ENCODE measurements at regions not wholly inside any gene's neighbourhood (a gene's known extent, or its start where the extent isn't known, plus 50 kb on each side); places are given as distances from the start of the nearest gene placed in this dataset.

DNA sequence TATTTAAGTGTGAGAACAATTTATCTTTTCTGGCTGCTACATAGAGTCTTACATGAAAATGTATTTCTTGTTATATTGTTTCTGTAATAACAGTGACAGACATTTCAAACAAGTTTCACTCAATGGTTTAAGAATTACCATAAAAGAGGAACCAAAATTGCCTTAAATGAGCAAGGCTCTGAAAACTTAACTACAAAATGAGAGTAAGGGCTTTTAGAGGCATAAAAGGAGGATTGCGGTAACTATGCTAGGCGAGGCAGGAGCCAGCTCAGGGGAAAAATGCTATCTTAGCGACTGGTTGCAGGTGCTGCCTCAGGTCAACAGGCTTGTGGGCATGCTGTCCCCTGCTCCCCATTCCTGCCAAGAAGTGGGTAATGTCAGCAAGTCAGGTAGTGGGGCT lies 81.7 kb upstream of the MSI2 start:
- DNase-seq (ENCODE audit: low spot score) = no peak

DNA sequence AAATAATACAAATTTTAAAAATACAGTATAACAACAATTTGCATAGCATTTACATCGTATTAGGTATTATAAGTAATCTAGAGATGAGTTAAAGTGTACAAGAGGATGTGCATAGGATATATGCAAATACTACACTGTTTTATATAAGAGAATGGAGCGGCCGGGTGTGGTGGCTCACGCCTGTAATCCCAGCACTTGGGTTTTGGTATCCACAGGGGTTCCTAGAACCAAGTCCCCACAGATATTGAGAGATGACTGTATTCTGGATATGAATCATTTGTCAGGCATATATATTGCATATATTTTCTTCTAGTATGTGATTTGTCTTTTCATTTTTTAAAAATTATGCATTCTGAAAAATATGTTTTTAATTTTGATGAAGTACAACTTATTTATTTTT lies 77.5 kb upstream of the MSI2 start:
- DNase-seq (ENCODE audit: low spot score) = no peak

DNA sequence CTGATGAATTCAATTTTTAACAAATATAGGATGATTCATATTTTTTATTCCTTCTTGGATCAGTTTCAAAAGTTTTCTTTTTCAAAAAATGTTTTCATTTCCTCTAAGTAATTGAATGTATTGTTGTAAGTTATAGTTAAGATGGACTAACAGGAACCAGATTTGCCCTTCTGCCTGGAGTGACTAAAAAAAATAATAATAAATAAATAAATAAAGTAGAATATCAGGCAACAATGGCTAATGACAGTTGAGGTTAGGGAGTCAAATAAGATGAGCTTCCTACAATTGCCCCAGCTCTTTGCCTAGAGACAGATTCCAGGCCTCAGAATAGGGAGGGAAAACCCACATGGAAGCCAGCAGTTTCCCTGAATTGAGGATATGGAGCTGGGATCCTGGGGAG lies 73.7 kb upstream of the MSI2 start:
- no peak for DNase-seq (ENCODE audit: low spot score)

DNA sequence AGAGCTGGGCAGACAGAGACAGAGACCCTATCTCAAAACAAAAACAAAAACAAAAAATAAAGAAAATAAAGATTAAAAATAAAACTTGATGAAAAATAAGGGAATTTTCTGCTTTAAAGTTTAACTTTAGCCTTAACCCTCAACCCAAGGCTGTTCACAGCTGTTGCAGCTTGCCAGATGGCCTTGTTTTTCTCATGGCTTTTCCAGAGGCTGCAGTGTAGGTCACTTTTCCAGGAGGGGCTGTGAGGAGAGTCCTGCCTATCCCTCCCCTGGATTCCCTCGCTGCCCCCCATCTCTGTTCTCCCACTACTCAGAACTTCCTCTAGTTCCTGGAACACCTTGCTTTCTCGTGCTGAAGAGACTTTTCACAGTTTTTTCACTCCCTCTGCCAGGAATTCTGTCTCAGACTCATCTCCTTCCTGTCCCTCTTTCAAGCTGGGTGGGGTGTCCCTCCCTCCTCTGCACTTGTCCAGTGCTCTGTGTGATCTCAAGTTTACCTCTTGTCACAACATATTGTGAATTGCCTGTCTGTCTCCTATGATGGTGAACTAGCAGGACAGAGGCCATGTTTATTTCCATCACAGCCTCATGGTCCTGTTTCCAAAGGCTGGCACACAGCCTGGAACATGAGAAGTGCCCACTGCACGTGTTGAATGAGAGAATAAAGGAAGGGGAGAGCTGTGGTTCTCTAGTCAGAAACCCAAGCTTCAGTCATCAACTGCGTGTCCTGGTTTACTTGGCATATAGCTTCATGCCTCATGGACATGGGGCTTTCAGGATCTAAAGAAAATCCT lies 69.9 kb upstream of the MSI2 start:
- DNase-seq (ENCODE audit: low spot score) = peak; percentile 21

DNA sequence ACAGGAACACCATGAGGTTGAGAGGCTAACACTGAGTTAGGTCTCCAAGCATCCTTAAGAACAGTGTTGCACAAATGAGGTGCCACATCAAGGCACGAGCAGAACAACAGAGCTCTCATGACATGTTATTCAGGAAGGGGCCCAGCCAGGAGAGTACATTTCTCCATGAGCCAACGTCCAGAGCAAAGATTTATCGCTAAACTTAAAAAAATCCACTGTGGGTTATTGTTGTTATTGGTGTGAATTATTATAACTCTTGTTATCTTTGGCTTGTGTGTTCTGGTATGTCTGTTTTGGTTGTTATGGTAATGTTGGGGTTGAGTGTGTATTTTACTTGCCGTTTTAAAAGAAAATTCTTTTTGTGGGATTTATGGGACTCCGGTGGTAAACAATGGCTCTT lies 68.9 kb upstream of the MSI2 start:
- no peak for DNase-seq (ENCODE audit: low spot score)

DNA sequence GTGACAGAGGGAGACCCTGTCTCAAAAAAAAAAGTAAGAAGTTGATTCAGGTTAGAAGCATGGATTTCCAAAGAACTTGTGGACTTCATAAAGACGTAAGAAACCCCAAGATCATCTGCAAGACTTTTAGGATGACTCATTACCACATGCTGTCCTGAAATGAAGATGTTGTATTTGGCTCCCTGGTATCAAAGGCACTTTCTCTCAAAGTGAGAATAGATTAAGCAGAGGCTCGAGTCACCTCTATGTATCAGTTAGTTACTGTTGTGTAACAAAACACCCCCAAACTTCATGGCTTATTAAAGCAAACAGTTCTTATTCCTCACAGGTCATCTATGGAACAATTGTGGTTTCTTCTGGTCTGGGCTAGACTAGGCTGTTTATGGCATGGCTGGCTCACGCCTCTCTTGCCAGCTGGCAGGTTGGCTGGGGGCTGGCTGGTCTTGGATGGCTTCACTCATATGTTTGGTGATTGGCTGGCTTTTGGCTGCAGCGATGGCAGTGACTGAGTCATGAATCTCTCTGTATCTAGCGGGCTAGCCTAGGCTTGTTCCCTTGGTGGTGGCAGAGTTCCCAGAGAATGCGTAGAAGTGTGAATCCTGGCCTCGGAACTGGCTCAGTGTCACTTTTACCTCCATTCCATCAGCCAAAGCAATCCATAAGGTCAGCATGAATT lies 60.4 kb upstream of the MSI2 start:
- peak; percentile 26 for DNase-seq (ENCODE audit: low spot score)

DNA sequence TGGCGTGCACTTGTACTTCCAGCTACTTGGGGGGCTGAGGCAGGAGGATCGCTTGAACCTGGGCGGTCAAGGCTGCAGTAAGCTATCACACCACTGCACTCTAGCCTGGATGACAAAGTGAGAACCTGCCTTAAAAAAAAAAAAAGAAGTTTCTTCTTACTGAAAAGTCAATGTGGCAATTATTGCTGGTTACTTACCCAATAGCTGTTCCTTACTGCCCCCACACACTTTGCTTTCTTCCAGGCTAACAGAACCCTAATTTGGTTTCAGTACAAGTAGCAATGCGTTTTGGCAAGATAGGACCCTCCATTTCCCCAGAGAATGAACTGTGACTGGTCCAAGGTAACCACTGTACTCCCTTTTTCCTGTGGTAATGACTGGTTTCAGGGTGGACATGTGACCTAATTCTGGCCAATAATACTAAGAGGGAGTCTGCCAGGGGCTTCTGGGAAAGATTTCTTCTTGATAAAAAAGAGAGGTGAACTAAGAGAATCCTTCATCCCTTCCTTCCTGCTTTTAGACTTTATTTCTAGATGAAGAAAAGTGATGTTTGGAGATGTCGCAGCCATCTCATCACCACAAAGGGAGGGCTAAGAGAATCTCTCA lies 58.8 kb upstream of the MSI2 start:
- no peak for DNase-seq (ENCODE audit: low spot score)

DNA sequence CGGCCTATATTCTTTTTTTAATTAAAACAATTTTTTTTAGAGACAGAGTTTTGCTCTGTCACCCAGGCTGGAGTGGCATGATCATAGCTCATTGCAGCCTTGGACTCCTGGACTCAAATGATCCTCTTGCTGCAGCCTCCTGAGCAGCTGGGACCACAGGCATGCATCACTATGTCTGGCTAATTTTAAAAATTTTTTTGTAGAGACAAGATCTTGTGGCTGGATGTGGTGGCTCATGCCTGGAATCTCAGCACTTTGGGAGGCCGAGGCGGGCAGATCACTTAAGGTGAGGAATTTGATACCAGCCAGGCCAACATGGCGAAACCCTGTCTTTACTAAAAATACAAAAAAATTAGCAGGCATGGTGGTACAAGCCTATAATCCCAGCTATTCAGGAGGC lies 54.8 kb upstream of the MSI2 start:
- DNase-seq (ENCODE audit: low spot score) = no peak

DNA sequence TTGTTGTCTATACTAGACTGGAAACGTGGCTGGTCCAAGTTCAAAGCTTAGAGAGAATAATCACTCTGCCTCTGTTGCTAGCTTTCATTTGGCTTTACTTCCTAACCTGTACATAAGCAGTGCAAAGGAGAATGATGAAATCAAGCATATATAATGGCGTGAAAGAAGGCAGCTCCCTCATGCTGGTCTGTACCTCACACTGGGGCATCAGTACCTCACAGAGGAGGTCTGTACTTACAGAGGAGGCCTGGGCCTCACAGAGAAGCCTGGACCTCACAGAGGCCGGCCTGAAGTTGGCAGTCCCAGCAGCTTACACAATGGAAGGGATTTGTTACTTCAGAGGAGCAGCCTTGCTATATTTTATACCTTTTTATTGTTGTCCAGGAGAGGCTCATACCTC lies 53.3 kb upstream of the MSI2 start:
- no peak for DNase-seq (ENCODE audit: low spot score)

Data from H4 (cell line).